ENCODE measurements at regions not wholly inside any gene's neighbourhood (a gene's known extent, or its start where the extent isn't known, plus 50 kb on each side); places are given as distances from the start of the nearest gene placed in this dataset.
"Not testable (repeated sequence)": the region's sequence is repeated elsewhere in the genome, so short reads cannot be mapped to it uniquely, and the experiment has no call there.

- no peak for DNase-seq (ENCODE audit: low read depth)
These were observed 228.1 kb upstream of the TFPI start for GRCh38 chr2:187782301-187782700.

GRCh38 chr2:187783446-187783845 is 229.2 kb upstream of the TFPI start:
- DNase-seq (ENCODE audit: low read depth), result peak; percentile 66

- not testable (repeated sequence) for DNase-seq (ENCODE audit: low read depth)
These were observed 229.9 kb upstream of the TFPI start for GRCh38 chr2:187784138-187784537.

- DNase-seq (ENCODE audit: low read depth), result no peak
These were observed 245.4 kb upstream of the TFPI start for GRCh38 chr2:187799601-187800000.

- DNase-seq (ENCODE audit: low read depth), result no peak
These were observed 249.6 kb upstream of the TFPI start for GRCh38 chr2:187803816-187804215.

GRCh38 chr2:187815113-187815512 is 260.9 kb upstream of the TFPI start:
- no peak for DNase-seq (ENCODE audit: low read depth)

GRCh38 chr2:187819624-187820023 is 265.4 kb upstream of the TFPI start:
- DNase-seq (ENCODE audit: low read depth), result peak; percentile 5

GRCh38 chr2:187825108-187825507 is 270.9 kb upstream of the TFPI start:
- no peak for DNase-seq (ENCODE audit: low read depth)

GRCh38 chr2:187826023-187826422 is 271.8 kb upstream of the TFPI start:
- DNase-seq (ENCODE audit: low read depth), result peak; percentile 33

- DNase-seq (ENCODE audit: low read depth), result no peak
These were observed 280.6 kb upstream of the TFPI start for GRCh38 chr2:187834787-187835186.

GRCh38 chr2:187838690-187839089 is 284.5 kb upstream of the TFPI start:
- DNase-seq (ENCODE audit: low read depth), result no peak

GRCh38 chr2:187842315-187842714 is 288.1 kb upstream of the TFPI start:
- DNase-seq (ENCODE audit: low read depth), result no peak

- DNase-seq (ENCODE audit: low read depth), result peak; percentile 70
These were observed 289.0 kb upstream of the TFPI start for GRCh38 chr2:187842978-187843847.

- no peak for DNase-seq (ENCODE audit: low read depth)
These were observed 293.3 kb upstream of the TFPI start for GRCh38 chr2:187847245-187848208.

GRCh38 chr2:187851955-187852561 is 297.8 kb upstream of the TFPI start:
- DNase-seq (ENCODE audit: low read depth), result no peak

- no peak for DNase-seq (ENCODE audit: low read depth)
These were observed 299.2 kb upstream of the TFPI start for GRCh38 chr2:187853381-187853791.

GRCh38 chr2:187854801-187855200 is 300.6 kb upstream of the TFPI start:
- no peak for DNase-seq (ENCODE audit: low read depth)

- DNase-seq (ENCODE audit: low read depth), result no peak
These were observed 301.5 kb upstream of the TFPI start for GRCh38 chr2:187855689-187856088.

- no peak for DNase-seq (ENCODE audit: low read depth)
These were observed 303.6 kb upstream of the TFPI start for GRCh38 chr2:187857826-187858225.

- no peak for DNase-seq (ENCODE audit: low read depth)
These were observed 308.5 kb upstream of the TFPI start for GRCh38 chr2:187862715-187863114.

GRCh38 chr2:187865025-187865424 is 310.8 kb upstream of the TFPI start:
- no peak for DNase-seq (ENCODE audit: low read depth)

GRCh38 chr2:187867165-187867564 is 312.9 kb upstream of the TFPI start:
- no peak for DNase-seq (ENCODE audit: low read depth)

Measured in LHCN-M2 (cell line).